MG63 (cell line): ENCODE measurements at regions not wholly inside any gene's neighbourhood (a gene's known extent, or its start where the extent isn't known, plus 50 kb on each side); places are given as distances from the start of the nearest gene placed in this dataset.
A peak's percentile ranks its signal among the peaks of the same experiment; 100 is the strongest.

Source experiments
- DNase-seq: peaks from one replicate; pipeline ENCODE4 v3.0.0-alpha.2; 2020
- H3K27me3 ChIP-seq: fragments of 250-450 bp; sonication (Bioruptor Pico); 2 replicates; pipeline ENCODE4 v1.5.1; 2020; ENCODE audit warnings: mild to moderate bottlenecking, moderate library complexity
- H3K36me3 ChIP-seq: fragments of 250-450 bp; sonication (Bioruptor Pico); 2 replicates; pipeline ENCODE4 v1.5.1; 2020; ENCODE audit warnings: mild to moderate bottlenecking, moderate library complexity
- H3K4me3 ChIP-seq: fragments of 250-450 bp; sonication (Bioruptor Pico); 2 replicates; pipeline ENCODE4 v1.5.1; 2020; ENCODE audit warnings: mild to moderate bottlenecking, moderate library complexity
- H3K9me3 ChIP-seq: fragments of 250-450 bp; sonication (Bioruptor Pico); 2 replicates; pipeline ENCODE4 v1.5.1; 2020; ENCODE audit warnings: mild to moderate bottlenecking, moderate library complexity

- DNase-seq = no peak
- H3K36me3 ChIP-seq = no peaks in the 10 kb centered on the region
- H3K27me3 ChIP-seq = no peaks in the 10 kb centered on the region
- no peak overlapping the region for H3K4me3 ChIP-seq
- H3K9me3 ChIP-seq = no peaks in the 10 kb centered on the region
These were observed 321.2 kb downstream of the ZNF621 start for GRCh38 chr3:40845916-40846315.

GRCh38 chr3:40846451-40846850 lies 321.7 kb downstream of the ZNF621 start:
- DNase-seq = no peak
- Histone ChIP-seq H3K9me3 (no peaks in the 10 kb centered on the region), H3K4me3 (no peak overlapping the region), H3K27me3 (no peaks in the 10 kb centered on the region), H3K36me3 (no peaks in the 10 kb centered on the region)

GRCh38 chr3:40847551-40847992 lies 322.8 kb downstream of the ZNF621 start:
- Histone ChIP-seq H3K36me3 (no peaks in the 10 kb centered on the region), H3K9me3 (no peaks in the 10 kb centered on the region), H3K27me3 (no peaks in the 10 kb centered on the region), H3K4me3 (no peak overlapping the region)
- no peak for DNase-seq

DNA sequence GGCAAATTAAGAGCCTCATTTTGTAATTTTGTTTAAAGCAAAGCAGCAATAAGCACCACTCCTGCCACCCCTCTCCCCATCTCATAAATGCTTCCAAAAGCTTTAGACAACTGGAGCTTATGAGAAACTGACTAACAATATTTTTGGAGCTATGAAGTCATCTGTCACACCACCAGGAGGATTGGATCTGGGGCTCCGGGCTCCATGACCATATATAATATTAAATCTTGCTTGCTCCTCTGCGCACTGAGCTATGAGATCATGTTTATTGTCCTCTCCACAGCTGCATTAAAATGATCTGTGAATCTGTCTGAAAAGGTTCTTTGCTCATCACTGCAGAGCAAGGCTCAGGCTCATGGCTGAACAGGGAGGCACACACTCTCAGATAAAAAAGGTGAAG lies 323.7 kb downstream of the ZNF621 start:
- H3K27me3 ChIP-seq = no peaks in the 10 kb centered on the region
- no peak overlapping the region for H3K4me3 ChIP-seq
- H3K36me3 ChIP-seq = no peaks in the 10 kb centered on the region
- DNase-seq = no peak
- H3K9me3 ChIP-seq = no peaks in the 10 kb centered on the region

DNA sequence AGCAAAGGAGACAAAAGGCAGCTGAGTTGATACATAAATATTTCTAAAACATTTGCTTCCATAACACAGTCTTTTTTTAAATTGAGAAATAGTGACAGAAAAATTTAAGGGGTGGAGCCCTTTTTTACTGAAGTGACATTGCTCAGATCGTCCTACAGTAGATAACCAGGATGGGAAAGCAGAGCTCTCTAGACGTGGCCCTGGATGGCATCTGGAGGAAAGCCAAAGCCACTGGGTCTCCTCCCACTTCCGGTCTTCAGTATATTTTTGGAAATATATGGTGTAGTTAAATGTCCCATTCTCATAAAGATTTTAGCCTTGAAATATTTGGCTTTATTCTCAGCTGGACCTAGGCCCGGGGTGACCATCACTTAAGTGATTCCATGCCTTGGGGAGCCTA lies 326.1 kb downstream of the ZNF621 start:
- H3K27me3 ChIP-seq = no peaks in the 10 kb centered on the region
- H3K9me3 ChIP-seq = no peaks in the 10 kb centered on the region
- no peak overlapping the region for H3K4me3 ChIP-seq
- no peaks in the 10 kb centered on the region for H3K36me3 ChIP-seq
- no peak for DNase-seq

DNA sequence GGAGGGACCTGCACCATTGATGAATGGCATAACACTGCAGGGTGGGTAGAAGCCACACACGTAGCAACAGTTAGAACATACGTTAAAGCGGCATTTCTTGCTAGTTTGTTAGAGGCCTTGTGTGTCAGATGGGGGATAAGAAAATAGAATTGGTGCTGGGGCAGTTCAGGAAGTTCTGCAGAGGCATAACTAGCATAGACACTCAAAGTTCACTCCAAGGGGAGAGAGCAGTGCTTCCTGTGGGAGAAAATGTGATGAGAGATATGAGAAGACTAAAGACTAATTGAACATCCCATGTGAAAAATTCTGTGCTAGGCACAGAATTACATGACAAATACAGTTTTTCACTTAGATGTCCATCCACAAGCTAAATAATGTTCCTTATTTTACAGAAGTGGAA lies 327.1 kb downstream of the ZNF621 start:
- Histone ChIP-seq H3K27me3 (no peaks in the 10 kb centered on the region), H3K9me3 (no peaks in the 10 kb centered on the region), H3K4me3 (no peak overlapping the region), H3K36me3 (no peaks in the 10 kb centered on the region)
- no peak for DNase-seq

DNA sequence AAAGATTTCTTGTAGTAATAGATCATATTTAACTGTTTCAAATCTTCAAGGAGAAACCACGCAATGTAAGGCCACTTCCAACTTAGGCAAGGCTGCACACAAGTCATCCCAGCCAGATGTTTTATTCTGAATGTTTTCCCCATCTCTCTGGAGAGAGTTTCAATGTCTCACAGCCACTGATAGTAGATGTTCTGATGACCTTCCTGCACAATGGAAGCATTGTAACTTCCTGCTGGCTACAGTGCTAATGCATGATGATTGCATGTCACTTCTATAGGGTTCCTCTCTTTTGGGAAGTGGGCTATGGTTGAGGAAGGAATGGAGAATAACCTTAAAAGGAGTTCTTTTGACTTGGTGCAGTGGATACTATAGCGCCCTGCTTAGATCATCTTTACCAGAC lies 328.0 kb downstream of the ZNF621 start:
- no peak overlapping the region for H3K4me3 ChIP-seq
- DNase-seq = no peak
- no peaks in the 10 kb centered on the region for H3K9me3 ChIP-seq
- H3K27me3 ChIP-seq = no peaks in the 10 kb centered on the region
- no peaks in the 10 kb centered on the region for H3K36me3 ChIP-seq

GRCh38 chr3:40853474-40853873 lies 328.7 kb downstream of the ZNF621 start:
- H3K27me3 ChIP-seq = no peaks in the 10 kb centered on the region
- no peak overlapping the region for H3K4me3 ChIP-seq
- no peaks in the 10 kb centered on the region for H3K9me3 ChIP-seq
- no peaks in the 10 kb centered on the region for H3K36me3 ChIP-seq
- no peak for DNase-seq

DNA sequence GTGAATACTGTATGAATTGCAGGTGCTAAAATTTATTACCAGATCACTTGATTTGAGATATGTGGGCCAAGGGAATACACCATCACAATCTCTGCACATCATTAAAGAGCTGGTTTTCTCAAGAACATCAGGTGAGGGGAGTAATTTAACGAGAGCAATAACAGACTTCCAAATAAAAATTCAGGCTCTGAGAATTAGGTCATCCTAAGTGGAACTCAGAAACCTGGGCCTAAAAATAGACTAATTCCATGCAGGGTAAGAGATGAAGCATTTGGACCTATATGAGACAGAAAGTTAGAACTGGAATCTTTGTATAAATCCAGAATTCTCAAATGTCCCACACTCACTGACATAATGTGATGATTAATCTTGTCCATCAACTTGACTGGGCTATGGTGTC lies 331.1 kb downstream of the ZNF621 start:
- Histone ChIP-seq H3K4me3 (no peak overlapping the region), H3K27me3 (no peaks in the 10 kb centered on the region), H3K36me3 (no peaks in the 10 kb centered on the region), H3K9me3 (no peaks in the 10 kb centered on the region)
- no peak for DNase-seq

GRCh38 chr3:40858364-40859115 lies 333.8 kb downstream of the ZNF621 start:
- Histone ChIP-seq H3K36me3 (no peaks in the 10 kb centered on the region), H3K27me3 (no peaks in the 10 kb centered on the region), H3K4me3 (no peak overlapping the region), H3K9me3 (no peaks in the 10 kb centered on the region)
- no peak for DNase-seq

DNA sequence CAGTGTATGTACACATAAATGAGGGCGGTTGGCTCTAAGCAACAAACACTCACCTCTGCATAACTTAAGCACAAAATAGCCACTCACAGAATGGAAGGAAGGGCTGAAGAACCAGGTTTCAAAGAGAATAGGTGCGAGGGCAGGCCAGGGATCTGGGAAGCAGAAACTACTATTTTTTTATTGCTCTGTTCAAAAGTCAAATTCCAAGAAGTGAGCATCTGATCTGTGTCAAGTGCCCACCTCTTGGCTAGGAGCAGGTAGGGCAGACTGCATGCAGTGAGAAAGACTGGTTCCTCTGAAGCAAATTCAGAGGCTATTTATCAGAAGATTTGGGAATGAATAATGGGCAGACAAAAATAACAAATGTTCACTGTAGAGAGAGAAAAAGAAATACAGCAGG lies 336.4 kb upstream of the CTNNB1 start:
- Histone ChIP-seq H3K36me3 (no peaks in the 10 kb centered on the region), H3K9me3 (no peaks in the 10 kb centered on the region)

GRCh38 chr3:40864146-40864782 lies 335.0 kb upstream of the CTNNB1 start:
- H3K4me3 ChIP-seq = no peak overlapping the region
- no peaks in the 10 kb centered on the region for H3K9me3 ChIP-seq
- no peaks in the 10 kb centered on the region for H3K36me3 ChIP-seq
- DNase-seq = no peak
- H3K27me3 ChIP-seq = no peaks in the 10 kb centered on the region

More for the DNA sequence above, 336.4 kb upstream of the CTNNB1 start:
- no peaks in the 10 kb centered on the region for H3K27me3 ChIP-seq
- H3K4me3 ChIP-seq = no peak overlapping the region
- DNase-seq = no peak

DNA sequence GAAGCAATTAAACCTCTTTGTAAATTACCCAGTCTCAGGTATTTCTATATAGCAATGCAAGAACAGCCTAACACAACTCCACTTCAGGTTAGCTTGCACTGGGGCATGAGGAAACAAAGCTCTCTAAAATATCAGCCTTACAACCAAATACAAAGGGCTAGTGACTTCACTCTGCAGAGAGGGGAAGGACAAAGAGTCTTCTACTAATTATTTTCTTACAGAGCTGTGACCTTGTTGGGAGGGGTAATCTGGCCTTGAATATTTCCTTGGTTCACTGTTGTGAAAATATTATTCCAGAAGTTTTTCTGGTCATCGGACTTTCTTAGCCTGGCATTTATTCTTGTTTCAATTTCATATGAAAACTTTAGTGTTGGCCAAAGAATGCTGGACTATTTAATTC lies 334.4 kb upstream of the CTNNB1 start:
- no peaks in the 10 kb centered on the region for H3K36me3 ChIP-seq
- no peak overlapping the region for H3K4me3 ChIP-seq
- no peaks in the 10 kb centered on the region for H3K27me3 ChIP-seq
- no peaks in the 10 kb centered on the region for H3K9me3 ChIP-seq
- no peak for DNase-seq

DNA sequence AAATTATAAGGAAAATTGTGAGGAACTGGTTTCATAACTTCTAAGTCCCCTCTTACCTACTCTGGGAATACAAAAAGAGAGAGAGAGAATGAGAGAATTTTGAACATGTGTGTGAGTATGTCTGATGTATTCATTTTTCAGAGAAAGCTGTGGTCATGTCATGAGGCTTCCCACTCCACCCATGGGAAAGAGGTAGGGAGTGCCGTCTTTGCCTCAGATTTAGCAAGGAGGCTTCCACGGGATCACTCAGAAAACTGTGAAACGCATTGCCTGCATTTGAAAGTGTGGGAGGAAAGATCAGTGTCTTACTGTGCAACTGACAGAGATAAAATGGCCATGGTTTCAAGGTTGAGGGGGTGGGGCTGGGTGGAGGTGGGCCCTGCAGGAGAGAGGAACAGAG lies 331.5 kb upstream of the CTNNB1 start:
- no peaks in the 10 kb centered on the region for H3K36me3 ChIP-seq

GRCh38 chr3:40869013-40869412 lies 330.3 kb upstream of the CTNNB1 start:
- H3K4me3 ChIP-seq = no peak overlapping the region
- peak; percentile 6 for DNase-seq
- no peaks in the 10 kb centered on the region for H3K27me3 ChIP-seq
- no peaks in the 10 kb centered on the region for H3K9me3 ChIP-seq
- no peaks in the 10 kb centered on the region for H3K36me3 ChIP-seq

More for the DNA sequence above, 331.5 kb upstream of the CTNNB1 start:
- no peak overlapping the region for H3K4me3 ChIP-seq
- H3K27me3 ChIP-seq = no peaks in the 10 kb centered on the region
- no peaks in the 10 kb centered on the region for H3K9me3 ChIP-seq
- no peak for DNase-seq

- H3K27me3 ChIP-seq = no peaks in the 10 kb centered on the region
- H3K4me3 ChIP-seq = no peak overlapping the region
- no peak for DNase-seq
- H3K9me3 ChIP-seq = no peaks in the 10 kb centered on the region
- no peaks in the 10 kb centered on the region for H3K36me3 ChIP-seq
These were observed 329.4 kb upstream of the CTNNB1 start for GRCh38 chr3:40869939-40870338.

- H3K36me3 ChIP-seq = no peaks in the 10 kb centered on the region
- no peaks in the 10 kb centered on the region for H3K27me3 ChIP-seq
- H3K9me3 ChIP-seq = no peaks in the 10 kb centered on the region
- DNase-seq = no peak
- H3K4me3 ChIP-seq = no peak overlapping the region
These were observed 327.9 kb upstream of the CTNNB1 start for GRCh38 chr3:40871394-40871793.

DNA sequence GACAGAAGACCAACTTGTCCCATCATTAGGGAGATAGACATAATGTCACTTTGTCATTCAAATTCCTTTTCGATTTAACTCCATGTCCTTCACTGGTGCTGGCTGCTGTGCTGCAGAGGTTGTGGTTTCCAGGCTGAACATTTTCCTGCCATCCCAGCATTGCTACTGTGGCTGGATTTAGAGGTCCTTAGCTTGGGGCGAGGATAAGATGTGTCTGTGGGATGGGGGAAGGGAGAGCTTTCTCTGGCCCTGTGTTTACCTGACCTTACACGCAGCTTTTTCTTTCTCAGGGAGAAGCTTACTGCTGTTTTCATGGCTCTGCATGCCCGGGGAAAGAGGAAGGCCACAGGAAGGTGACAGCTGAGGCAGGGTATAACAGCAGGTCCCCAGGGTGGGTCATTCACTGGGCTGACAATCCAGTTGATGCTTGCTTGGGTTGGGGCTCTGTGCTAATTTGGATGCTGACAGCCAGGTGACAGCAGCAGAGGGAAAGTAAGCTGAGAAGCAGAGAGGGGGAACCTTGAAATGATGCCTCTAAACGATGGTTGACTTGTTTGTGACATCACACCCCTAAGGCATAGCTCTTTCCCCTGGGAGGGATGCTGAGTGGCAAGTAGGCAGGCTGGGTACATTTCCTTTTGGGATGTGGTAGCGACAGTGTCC lies 326.9 kb upstream of the CTNNB1 start:
- H3K36me3 ChIP-seq = no peaks in the 10 kb centered on the region
- no peak for DNase-seq
- no peaks in the 10 kb centered on the region for H3K9me3 ChIP-seq
- H3K27me3 ChIP-seq = no peaks in the 10 kb centered on the region
- no peak overlapping the region for H3K4me3 ChIP-seq
